COLO668 (cell line): ENCODE measurements at regions not wholly inside any gene's neighbourhood (a gene's known extent, or its start where the extent isn't known, plus 50 kb on each side); places are given as distances from the start of the nearest gene placed in this dataset.

Experiments
- DNase-seq: peaks from one replicate; lab custom pipeline; 2025; ENCODE audit not compliant: unreplicated experiment; lab: John Stamatoyannopoulos, UW

DNA sequence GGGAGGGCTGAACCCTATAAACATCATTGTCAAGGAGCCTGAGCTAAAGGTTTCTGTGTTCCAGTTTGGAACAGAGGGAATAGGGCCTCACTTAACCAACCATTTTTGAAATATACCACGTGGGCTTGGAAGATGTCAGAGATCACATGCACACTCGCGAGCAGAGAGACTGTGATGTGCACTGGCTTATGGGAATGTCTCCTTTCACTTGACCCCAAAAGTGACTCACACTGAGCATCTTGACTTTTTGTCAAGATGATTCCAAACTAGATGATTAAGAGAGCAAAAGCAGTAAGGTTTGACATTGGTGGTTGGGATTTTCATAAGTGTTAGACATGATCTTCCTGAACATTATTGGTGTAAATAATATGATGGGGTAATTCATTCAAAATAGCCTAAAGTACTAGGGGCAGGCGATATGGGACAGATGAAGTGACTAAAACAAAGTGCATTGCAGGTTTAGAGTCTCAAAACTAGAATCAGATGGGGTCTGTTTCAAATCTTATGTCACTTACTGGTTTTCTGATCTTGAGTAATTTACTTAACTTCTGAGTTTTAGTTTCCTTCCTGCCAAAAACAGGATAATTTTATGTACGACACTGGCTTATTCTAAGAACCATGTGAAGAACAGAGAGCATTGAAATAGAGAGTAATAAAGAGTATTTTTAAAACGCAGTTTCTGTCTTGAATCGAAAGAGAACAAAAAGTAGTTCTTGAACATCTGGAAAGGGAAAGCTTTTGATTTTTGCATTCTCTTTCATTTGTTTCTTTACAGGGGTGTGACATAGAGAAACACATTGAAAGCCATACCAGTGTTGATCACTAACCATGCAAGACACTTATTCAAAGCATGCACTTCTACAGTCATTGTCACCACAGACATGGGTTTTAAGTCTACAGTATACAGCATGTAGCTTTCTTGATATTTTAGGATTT lies 383.0 kb downstream of the DIRAS2 start:
- DNase-seq, result no peak

DNA sequence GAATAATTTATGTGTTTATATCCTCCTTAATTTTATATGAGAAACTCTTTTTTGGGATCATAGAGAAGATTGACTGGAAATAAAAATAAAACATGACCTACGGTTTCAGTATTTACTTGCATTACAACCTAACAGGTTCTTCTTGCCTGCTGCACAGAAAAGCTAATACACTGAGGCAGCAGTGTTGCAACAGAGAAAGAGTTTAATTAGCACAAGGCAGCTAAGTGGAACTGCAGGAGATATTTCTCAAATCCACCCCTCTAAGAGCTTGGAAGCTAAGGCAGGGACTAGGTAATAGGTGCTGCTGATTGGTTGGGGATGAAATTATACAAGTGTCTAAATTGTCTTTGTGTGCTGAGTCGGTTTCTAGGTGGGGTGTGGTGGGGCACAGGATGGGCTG lies 380.9 kb downstream of the DIRAS2 start:
- DNase-seq, result no peak

DNA sequence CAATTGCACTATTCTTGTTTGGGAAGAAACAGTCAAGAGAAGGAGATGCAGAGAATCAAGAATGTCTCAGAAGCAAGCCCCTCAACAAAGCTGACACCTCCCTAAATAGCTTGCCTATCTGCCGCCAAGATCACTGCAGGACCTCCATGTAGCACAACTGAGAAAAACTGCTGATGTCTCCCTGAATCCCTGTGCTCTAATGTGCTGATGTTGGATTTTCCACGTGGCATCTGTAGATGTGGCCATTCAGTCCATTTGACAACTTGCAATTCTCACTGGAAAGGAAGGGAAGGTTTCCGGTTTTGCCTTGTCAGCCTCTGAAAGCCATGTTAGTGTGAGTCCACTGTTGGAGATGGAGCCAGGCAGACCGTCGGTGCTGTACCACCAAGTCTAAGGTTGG lies 374.0 kb downstream of the DIRAS2 start:
- DNase-seq, result no peak

DNA sequence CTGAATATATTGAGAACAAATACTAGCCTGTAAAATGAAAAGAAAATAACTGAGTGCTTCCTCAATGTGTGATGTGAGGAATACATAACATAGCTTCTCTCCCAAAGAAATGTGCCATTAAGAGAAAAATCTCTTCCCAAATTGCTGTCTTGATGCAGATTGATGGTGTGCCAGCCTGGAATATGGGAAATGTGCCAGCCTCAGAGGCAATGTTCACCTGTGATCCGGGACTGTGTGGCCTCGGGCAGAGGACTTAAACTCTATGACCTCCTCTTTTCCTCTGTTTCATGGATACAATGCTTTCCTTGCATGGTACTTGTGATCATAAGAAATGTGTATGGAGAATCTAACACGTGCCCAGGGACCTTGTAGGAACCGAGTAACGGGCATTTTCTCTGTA lies 370.9 kb downstream of the DIRAS2 start:
- DNase-seq, result no peak

DNA sequence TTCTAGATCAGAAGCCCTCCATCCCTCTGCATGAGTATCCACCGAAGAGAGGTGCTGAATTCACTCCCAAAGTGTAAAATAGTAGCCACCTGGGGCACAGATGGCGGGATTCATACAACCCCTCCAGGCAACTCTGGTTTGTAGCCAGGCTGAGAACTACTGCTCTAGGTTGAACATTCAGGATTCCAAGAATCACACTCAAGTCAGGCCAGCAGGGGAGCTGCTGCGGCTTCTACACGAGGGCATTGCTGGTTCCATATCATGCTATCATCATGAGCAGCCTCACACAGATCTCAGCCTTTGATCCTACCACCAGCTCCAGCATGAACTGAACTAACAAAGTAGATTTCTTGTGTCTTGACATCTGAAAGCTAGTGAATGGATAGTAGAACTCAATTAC lies 367.9 kb downstream of the DIRAS2 start:
- no peak for DNase-seq

DNA sequence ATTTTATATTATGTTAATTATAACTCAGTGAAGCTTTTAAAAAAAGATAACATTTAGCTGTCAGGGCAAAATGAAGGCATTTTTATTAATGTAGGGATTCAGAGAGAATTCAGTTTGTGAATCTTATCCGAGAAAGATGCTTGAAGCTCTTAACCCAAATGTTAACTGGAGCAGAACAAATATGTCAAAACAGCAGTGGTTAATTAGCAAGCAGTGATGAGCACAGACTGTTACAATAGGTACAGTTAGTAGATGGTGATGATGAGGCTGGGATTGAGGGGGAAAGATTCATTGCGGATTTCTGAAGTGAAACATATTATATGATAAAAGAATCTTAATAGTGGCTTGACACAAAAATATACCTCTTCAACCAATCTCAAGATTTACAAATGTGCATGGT lies 356.7 kb downstream of the DIRAS2 start:
- DNase-seq, result no peak

DNA sequence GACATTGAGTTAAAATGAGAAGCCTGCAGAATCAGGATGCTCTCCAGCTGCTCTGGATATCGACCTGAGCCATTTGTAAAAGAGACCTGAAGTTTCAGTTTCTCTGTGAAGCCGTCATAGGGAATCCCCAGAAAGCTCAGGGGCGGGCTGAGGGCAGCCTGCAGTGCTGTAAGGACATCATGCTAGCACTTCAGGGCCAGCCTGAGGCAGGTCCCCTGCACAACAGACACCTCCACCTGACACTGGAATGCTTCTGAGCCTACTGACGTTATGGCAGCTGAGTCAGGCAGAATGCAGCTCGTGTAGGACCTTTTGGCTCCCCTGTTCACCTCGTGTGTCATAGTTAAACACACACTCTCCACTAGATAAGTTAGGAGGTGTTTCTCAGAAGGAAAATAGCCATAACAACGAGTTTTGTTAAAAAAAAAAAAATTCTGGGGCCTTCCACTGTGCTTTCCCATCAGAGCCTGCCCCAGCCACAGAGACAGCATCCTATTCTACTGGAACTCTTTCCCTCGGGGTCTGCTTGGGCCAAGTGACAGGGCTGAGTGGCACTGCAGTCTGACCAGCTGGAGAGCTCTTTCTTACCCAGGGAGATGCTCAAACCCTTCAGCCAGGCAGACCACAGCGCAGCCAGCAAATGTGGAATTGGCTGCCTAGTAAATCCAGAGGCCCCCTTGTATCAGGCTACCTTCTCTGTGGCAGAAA lies 354.9 kb downstream of the DIRAS2 start:
- DNase-seq, result no peak

DNA sequence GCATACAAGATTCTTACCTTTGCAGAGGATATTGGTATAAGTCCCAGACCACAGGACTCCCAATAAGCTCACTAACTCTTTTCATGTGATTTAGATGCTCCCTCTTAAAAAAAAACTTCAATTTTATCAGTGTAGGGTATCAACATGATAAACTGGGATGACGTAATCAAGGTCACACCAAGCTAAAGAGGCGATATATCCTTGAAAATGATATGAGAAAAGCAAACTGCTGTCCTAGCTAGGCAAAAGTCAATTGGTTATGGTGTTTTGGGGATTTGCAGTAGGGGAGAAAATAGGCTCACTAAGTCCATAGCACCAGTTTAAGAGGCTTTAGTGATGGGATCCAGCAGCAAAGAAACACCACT lies 354.4 kb downstream of the DIRAS2 start:
- no peak for DNase-seq

DNA sequence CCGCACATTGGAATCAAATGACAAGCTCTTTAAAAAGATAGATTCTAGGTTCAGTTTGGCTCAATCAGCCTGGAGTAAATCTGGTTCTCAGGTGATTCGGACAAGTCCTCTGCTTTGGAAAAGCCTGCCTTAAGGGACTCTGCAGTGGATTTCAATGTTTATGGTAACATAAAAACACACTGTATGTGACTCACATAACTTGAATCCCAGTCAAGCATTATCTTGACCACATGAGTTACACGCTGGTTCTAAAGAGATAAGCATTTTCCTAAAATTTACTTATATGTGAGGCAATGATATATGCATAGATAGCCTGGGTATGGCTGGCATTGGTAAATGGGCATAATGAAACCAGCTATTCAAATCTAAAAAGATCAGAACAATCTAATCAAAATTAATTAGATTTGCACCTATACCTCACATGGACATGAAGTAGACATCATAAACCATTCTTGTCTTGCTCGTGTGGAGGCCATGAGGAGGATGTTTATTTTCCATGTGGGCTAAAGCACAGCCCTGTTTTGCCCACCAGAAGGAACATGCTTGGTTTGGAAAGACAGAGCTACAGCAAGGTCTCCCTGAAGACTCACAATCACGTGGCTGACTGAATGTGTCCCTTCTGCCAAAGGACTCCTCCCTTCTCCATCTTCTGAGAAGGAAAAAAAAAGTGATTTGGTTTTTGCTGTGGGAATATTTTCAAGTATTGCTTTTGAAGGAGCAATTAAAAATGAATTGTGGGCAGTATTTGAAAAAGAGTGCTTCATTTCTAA lies 351.7 kb downstream of the DIRAS2 start:
- DNase-seq, result no peak

DNA sequence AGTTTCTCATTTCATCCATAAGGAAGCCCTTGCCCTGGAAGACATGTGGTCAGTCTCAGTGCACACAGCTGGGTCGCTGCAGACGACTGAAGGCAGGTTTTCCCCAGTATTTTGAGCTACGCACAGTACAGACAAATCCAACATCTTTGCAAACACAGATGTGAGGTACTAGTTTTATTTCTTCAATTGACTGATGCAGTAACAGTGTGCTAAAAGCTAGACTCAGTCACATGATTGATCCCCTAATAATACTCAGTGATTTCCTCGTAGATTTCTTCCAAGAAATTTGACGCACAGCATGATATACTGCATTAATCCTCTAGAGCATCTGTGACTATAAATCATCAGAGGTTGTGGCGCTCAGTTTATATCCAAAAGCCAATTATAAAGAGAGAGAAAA lies 346.1 kb downstream of the DIRAS2 start:
- no peak for DNase-seq

DNA sequence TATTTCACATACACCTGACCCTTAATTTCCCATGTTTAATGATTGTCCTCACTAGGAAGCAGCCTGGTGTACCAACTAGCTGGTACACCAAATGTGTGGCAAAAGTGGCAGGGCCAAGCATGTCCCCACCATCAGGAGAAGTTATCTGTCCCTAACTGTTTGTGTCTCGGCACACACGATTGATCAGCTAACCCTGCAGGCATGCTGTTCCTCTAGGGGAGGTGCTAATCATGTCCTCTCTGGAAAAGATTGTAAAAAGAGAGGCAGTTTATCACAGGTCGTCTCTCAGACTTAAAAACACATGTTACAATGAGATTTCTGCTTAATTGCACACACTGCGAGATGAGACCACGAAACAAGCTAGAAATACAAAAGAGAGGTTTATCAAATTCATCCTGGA lies 342.7 kb downstream of the DIRAS2 start:
- no peak for DNase-seq

DNA sequence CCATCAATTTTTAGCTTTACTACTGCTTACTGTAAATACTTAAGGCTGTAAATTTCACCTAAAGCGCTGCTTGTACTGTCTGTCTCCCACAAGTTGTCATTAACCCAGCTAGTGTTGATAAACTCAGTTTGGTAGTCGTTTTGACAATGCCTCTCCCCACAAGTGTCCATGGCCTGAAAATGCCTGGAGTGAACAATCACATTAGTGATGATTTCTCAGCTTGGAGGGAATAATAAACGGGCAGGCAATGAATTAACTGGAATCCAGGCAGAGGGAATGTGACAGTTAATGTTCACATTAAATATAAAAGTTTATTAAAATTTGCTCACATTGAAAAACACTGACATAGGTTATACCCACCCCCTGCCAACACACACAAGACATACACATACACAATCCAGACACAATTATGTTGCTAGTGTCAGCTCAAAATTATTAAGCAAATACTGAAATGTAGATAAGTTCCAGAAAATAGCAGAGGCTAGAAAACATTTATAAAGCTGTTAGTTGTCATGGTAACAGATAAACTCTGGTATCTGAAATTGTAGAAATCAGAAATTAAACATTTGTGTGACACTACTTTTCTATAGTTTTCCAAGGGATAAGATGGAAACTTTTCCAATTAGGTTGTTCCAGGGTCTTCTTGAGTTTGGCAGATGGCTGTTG lies 341.9 kb downstream of the DIRAS2 start:
- no peak for DNase-seq

DNA sequence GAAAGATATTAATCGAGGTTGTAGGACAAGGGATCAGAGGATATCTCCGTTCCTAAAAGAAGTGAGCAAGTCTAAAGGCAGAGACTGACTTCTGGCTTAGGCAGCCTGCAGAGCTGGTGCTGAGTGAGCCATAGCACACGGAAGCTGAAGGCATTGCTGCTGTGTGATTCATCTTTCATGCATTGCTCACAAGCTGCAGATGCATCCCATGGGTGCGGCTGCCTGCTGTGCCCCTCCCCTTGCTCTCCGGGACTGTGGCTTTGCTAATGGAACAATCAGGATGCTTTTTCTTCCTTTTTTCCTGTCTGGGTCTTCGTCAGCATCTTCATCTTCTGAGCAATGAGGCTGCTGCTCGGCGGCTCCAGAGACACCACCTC lies 341.4 kb downstream of the DIRAS2 start:
- DNase-seq, result no peak

DNA sequence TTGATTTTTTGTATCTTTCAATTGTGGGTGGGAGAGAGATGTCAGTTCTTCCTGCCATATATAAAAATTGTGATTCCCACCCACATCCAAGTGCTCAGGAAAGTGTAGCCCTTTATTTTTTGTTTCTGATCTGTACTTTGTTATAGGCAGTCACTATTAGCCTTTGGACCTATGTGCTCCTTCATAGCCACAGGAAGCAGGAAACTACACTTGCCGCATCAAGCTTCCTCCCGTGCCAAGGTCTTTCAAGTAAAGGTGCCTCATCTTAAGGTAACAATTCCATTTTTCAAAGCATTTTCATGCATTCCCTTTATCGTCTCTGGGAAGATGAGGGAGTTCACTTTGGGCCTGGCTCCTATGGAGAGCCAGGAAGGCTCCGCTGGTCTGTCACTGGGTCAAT lies 339.0 kb downstream of the DIRAS2 start:
- DNase-seq, result no peak

DNA sequence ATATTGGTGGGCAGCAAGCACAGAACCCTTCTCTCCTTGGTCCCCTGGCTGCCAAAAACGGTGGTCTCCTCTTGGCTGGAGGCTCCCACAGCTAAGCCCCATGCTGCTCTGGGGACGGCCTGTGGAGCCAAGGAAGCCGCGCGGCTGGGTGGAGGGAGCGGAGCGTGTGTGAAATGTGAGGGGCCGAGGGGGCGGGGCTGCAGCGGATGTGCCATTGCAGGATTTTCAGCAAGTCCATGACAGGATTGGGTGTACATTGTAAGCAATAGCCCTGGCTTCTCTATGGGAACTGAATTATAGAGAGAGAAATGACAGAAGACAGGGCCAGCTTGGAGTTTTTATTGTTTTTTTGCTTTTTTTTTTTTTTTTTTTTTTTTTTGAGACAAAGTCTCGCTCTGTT lies 336.5 kb downstream of the DIRAS2 start:
- DNase-seq, result no peak

DNA sequence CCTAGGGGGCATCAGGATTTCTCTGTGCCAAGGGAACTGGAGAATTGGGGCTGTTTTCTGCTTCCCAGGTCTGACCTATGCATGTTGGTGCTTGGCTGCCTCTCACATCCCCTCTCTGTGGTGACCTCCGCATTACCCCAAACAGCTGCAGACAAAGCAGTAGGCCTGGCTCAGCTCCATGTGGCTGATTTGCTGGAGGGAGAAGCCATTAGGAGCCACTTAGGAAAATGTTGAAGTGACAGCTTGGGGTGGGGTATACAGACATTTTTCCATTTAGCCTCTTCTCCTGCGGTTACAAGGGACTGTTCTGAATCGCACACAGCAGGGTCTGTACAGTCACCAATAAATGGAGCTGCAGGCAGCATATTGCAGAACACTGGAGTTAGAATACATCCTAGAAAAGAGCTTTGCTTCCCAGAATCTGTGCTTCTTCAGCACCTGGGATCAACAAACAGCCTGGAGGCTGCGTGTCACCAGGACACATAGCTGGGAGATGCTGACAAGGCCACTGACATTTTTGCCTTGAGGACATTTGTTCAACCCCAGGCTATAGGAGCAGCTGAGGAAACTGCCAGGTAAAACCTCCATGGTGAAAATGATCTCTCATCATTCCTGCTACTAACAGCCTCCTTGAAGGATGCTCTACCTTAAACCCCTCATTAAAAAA lies 335.3 kb downstream of the DIRAS2 start:
- no peak for DNase-seq

DNA sequence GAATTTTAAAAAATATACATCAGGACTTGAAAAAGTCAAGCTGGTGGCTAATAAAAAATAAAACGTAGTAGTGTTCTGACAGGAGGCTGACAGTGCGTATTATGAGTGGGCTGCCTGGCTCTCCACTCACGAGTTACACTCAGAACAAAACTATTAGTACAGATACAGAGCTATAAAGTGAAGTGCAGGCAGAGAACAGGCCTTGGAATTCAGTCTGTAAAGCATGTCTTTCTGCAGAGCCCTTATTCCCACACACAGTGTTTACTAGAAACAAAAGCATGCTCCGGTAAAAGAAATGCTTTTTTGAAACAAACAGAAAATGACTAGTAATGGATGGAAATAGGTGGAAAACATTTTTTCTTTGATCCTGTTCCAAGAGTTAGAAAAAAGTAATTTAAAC lies 334.7 kb downstream of the DIRAS2 start:
- DNase-seq, result no peak

DNA sequence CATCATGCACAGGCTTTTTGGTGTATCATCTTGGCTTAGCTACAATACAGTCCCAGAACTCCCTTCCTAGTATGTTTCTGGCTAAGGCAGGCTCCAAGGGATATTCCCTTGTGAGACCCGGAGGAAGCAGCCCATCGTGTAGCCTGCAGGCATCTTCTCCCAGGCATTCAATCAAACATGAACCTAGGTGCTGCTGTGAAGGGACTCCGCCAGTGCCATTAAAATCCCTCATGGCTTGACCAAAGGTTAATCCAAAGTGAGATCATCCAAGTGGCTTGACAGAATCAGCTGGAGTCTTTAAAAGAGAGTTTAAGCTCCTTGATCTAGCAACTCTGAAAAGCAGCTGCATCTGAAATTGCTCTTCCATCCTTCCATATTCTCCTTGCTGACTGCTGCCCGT lies 333.9 kb downstream of the DIRAS2 start:
- DNase-seq, result no peak

DNA sequence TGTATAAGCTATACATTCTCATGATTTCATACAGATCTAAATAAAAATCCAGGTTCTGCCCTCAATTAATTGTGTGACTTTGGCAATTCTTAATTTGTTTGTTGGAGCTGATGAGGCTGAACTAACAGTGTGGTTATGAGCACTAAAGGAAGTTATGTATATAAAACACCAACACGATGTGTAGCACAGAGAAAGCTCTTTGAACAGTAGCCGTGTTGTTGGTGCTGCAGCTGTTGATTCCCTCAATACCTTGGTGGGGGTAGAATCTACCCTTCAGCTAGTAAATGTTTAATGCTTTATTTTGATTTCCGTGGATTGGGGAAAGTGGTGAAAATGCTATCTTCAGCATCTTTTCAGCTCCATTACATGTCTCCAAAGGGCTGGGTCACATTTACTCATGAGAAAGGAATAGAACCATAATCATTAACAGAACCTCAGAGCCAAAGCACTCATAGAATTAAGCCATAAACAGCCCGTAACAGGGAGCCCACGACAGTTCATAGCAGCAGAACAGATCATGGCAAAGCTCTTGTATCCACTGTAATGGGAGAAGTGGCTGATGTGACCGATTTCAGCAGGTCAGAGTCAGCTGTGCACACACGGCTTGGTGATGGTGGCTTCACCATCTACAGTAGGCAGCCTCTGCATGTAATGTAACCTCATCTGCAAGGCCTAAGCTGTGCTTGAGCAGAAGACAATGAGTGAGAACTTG lies 332.7 kb downstream of the DIRAS2 start:
- no peak for DNase-seq

DNA sequence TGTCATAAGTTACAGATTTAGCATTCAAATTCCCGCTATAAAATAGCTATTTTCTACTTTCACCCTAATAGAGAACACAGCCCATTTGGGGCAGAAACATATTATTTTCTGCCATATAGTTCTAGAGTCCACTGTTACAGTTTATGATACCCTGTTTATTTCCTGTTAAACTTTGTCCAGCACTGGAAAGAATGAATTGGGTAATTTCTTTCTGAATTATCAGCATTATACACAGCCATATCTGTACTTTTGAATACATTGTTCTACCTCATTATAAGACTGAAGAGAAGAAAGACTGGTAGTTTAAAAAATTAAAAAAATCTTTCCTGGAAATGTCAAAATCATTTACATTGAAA lies 332.1 kb downstream of the DIRAS2 start:
- no peak for DNase-seq
